ENCODE measurements at regions not wholly inside any gene's neighbourhood (a gene's known extent, or its start where the extent isn't known, plus 50 kb on each side); places are given as distances from the start of the nearest gene placed in this dataset.
"Not testable (repeated sequence)": the region's sequence is repeated elsewhere in the genome, so short reads cannot be mapped to it uniquely, and the experiment has no call there.

DNA sequence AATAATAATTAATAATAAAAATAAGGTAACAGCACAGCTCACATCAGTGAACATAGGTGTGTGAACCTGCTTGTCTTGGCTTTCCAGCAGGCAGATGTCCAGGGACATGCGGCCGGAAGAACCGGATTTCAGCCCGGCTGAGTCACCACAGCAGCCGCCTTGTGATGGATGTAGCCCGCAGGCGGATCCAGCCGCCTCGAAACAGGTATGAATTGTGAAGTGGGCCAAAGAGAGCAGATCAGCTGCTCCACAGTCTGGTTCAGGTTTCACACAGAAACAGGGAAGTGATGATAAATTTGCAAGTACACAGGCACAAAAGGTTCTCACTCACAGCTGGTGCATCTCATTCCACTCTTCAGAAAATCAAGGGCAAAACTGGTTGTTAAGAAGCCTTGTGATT lies 55.1 kb downstream of the ID4 start:
- no peak for TF ChIP-seq CTCF (IDR thresholded peaks at IDR 0.05; ENCODE audit: borderline replicate concordance)
- intact Hi-C loops (cut with micrococcal nuclease), result no loop called here
- no peaks in the 10 kb centered on the region for H3K4me1 ChIP-seq
- no peak for DNase-seq
- no peak overlapping the region for H3K4me3 ChIP-seq
- H3K36me3 ChIP-seq, result no peaks in the 10 kb centered on the region
- H3K27me3 ChIP-seq (ENCODE audit: low read depth), result no peaks in the 10 kb centered on the region
- H3K9me3 ChIP-seq (replicated peaks), result peaks cover 4% of the 10 kb centered on the region
- H3K27ac ChIP-seq (replicated peaks), result no peak overlapping the region

DNA sequence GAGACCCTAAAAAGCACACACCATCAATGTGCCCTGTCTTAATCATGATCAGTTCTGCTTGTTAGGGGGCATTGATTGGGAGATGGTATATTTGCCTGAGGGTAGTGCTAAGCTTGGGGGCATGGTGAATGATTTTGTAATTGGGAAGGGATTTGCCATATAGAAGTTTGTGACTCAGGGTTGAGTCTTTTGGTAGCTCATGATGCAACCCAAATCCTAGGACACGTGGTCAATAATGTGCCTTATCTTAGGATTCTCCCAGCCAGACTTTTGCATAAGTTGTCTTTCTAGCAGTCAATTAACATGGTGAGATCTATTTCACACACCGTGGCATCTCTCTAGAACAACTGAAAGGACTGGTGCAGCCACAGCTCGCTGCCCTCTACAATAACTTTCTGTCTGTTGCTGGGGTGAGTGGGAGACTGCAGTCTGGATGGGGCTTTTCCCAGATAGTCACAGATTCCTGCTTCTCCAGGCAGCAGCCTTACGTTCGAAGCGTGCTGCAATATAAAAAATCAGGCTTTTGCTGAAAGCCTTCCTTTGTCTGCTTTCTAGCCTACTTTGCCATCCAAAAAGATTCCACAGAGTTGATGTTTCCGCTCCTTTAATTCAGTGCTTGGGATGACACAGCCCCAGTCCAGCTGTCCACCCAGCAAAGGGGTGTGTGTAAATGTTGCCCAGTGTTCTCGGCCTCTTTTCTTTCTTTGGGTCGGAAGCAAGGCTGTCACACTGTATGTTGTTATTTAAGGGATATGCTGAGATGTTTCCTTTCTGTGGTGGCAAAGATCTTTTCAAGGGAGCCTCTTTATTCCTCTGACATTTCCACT lies 58.9 kb downstream of the ID4 start:
- no peak overlapping the region for H3K27ac ChIP-seq (replicated peaks)

GRCh38 chr6:19896693-19897010 lies 59.5 kb downstream of the ID4 start:
- H3K27ac ChIP-seq (replicated peaks), result no peak overlapping the region
- no peaks in the 10 kb centered on the region for H3K36me3 ChIP-seq
- no peaks in the 10 kb centered on the region for H3K27me3 ChIP-seq (ENCODE audit: low read depth)
- no peak for DNase-seq
- no peak for TF ChIP-seq CTCF (IDR thresholded peaks at IDR 0.05; ENCODE audit: borderline replicate concordance)
- H3K4me1 ChIP-seq, result no peaks in the 10 kb centered on the region
- H3K9me3 ChIP-seq (replicated peaks), result peaks cover 4% of the 10 kb centered on the region
- intact Hi-C loops (cut with micrococcal nuclease), result no loop called here
- no peak overlapping the region for H3K4me3 ChIP-seq

More for the DNA sequence above, 58.9 kb downstream of the ID4 start:
- no peak for DNase-seq
- no peak for TF ChIP-seq CTCF (IDR thresholded peaks at IDR 0.05; ENCODE audit: borderline replicate concordance)
- intact Hi-C loops (cut with micrococcal nuclease), result no loop called here
- Histone ChIP-seq H3K4me1 (no peaks in the 10 kb centered on the region), H3K36me3 (no peaks in the 10 kb centered on the region), H3K9me3 (replicated peaks) (peaks cover 4% of the 10 kb centered on the region), H3K27me3 (ENCODE audit: low read depth) (no peaks in the 10 kb centered on the region), H3K4me3 (no peak overlapping the region)

GRCh38 chr6:19898141-19898740 lies 61.1 kb downstream of the ID4 start:
- TF ChIP-seq CTCF (IDR thresholded peaks at IDR 0.05; ENCODE audit: borderline replicate concordance), result no peak
- intact Hi-C loops (cut with micrococcal nuclease), result no loop called here
- Histone ChIP-seq H3K27me3 (ENCODE audit: low read depth) (no peaks in the 10 kb centered on the region), H3K4me1 (no peaks in the 10 kb centered on the region), H3K9me3 (replicated peaks) (peaks cover 4% of the 10 kb centered on the region), H3K4me3 (no peak overlapping the region), H3K36me3 (no peaks in the 10 kb centered on the region), H3K27ac (replicated peaks) (no peak overlapping the region)
- DNase-seq, result no peak

GRCh38 chr6:19902201-19902600 lies 65.0 kb downstream of the ID4 start:
- intact Hi-C loops (cut with micrococcal nuclease), result no loop called here
- Histone ChIP-seq H3K27ac (replicated peaks) (no peak overlapping the region), H3K27me3 (ENCODE audit: low read depth) (no peaks in the 10 kb centered on the region), H3K4me3 (no peak overlapping the region), H3K9me3 (replicated peaks) (no peaks in the 10 kb centered on the region), H3K36me3 (no peaks in the 10 kb centered on the region), H3K4me1 (no peaks in the 10 kb centered on the region)
- no peak for TF ChIP-seq CTCF (IDR thresholded peaks at IDR 0.05; ENCODE audit: borderline replicate concordance)
- DNase-seq, result no peak

DNA sequence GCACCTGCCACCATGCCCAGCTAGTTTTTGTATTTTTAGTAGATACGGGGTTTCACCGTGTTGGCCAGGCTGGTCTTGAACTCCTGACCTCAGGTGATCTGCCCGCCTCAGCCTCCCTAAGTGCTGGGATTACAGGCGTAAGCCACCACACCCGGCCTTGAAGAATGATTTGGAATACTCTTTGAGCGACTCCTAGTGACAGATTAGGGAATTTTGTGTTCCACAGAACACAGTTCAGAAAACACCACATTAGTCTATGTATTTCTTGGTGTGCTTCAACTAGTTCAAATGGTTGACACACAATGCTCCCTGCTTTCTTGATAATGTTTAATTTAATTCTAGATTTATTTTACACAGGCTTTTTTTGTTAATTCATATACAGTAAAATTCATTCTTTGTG lies 67.2 kb downstream of the ID4 start:
- H3K4me3 ChIP-seq; H3K4me1 ChIP-seq; H3K27me3 ChIP-seq (ENCODE audit: low read depth); H3K27ac ChIP-seq (replicated peaks); H3K36me3 ChIP-seq; DNase-seq; intact Hi-C loops (cut with micrococcal nuclease); H3K9me3 ChIP-seq (replicated peaks): not testable (repeated sequence)
